Spleen (tissue), 11 donors: ENCODE measurements at regions not wholly inside any gene's neighbourhood (a gene's known extent, or its start where the extent isn't known, plus 50 kb on each side); places are given as distances from the start of the nearest gene placed in this dataset.

Experiments used
- DNase-seq: peaks from one replicate; pipeline ENCODE4 v3.0.0-alpha.2; 2020
- H3K27ac ChIP-seq, 8 donors: fragments of 200-600 bp; sonication (generic) in 7 of 8; 1 replicate in 4 of 8; 2 replicates in 4 of 8; pipeline versions ENCODE4 v1.5.0 to v1.8.0; 2016 to 2021; ENCODE audit warnings: inconsistent platforms in 4 of 8, mild to moderate bottlenecking in 4 of 8, moderate library complexity in 1 of 8
- H3K27me3 ChIP-seq, 7 donors: fragments of 200-600 bp; sonication (generic) in 6 of 7; replicated peaks in 1 of 7; 1 replicate in 4 of 7; 2 replicates in 3 of 7; pipeline versions ENCODE4 v1.5.0 to v1.8.0; 2016 to 2021; ENCODE audit warnings: inconsistent platforms in 3 of 7, mild to moderate bottlenecking in 1 of 7
- H3K36me3 ChIP-seq, 6 donors: fragments of 200-600 bp; sonication (generic) in 5 of 6; 1 replicate in 4 of 6; 2 replicates in 2 of 6; pipeline versions ENCODE4 v1.5.0 to v1.8.0; 2016 to 2021; ENCODE audit warnings: inconsistent platforms in 2 of 6
- H3K4me1 ChIP-seq, 6 donors: fragments of 200-600 bp; sonication (generic) in 5 of 6; 1 replicate in 3 of 6; 2 replicates in 3 of 6; pipeline versions ENCODE4 v1.5.0 to v1.8.0; 2016 to 2021; ENCODE audit warnings: inconsistent platforms in 3 of 6
- H3K4me3 ChIP-seq, 8 donors: fragments of 200-600 bp; sonication (generic) in 7 of 8; 1 replicate in 4 of 8; 2 replicates in 4 of 8; pipeline versions ENCODE4 v1.5.0 to v1.8.0; 2016 to 2021; ENCODE audit warnings: inconsistent platforms in 4 of 8, mild to moderate bottlenecking in 4 of 8, moderate library complexity in 2 of 8
- H3K9me3 ChIP-seq, 8 donors: fragments of 200-600 bp; sonication (generic) in 7 of 8; 1 replicate in 4 of 8; 2 replicates in 4 of 8; pipeline versions ENCODE4 v1.5.0 to v1.8.0; 2016 to 2021; ENCODE audit warnings: inconsistent platforms in 4 of 8
- CTCF ChIP-seq, 11 experiments: fragments of 200-600 bp in 7 of 11; fragments of 450-650 bp in 4 of 11; sonication (generic) in 4 of 11; IDR thresholded peaks in 8 of 11; conservative IDR thresholded peaks in 3 of 11; 1 replicate in 7 of 11; 2 replicates in 4 of 11; pipeline versions ENCODE4 v1.4.0 to v1.8.0; 2016 to 2021; ENCODE audit warnings: antibody characterized with exemption in 11 of 11, inconsistent platforms in 4 of 11, mild to moderate bottlenecking in 1 of 11
- POLR2A ChIP-seq, 3 donors: fragments of 450-650 bp; IDR thresholded peaks; one replicate each; pipeline ENCODE4 v1.5.1; 2017; ENCODE audit warnings: antibody characterized with exemption in 3 of 3, mild to moderate bottlenecking in 1 of 3
- POLR2AphosphoS5 ChIP-seq, 3 donors: sonication (generic); formaldehyde crosslinking; IDR thresholded peaks; one replicate each; pipeline ENCODE4 v1.5.1; 2017; ENCODE audit warnings: antibody characterized with exemption in 3 of 3
- WGBS, 5 donors: extraction: QIAGEN DNeasy Blood & Tissue Kit in 3 of 5; methylation state at CpG; one replicate each; pipeline versions ENCODE4 v1.1.5 to v1.1.7; 2013 to 2018; 5-methylcytosine and 5-hydroxymethylcytosine counted together
- intact Hi-C: fragments of 100-400 bp; cut with DNase I; formaldehyde crosslinking; loops from one replicate; pipeline ENCODE4 v1.15.0; 2023; ENCODE audit warnings: low total_unique reads
- donor health status: healthy with polysubstance abuse.
- donor health status: DM: no; HTN: no; CAD: no; lungs with moderate emphysema.
- donor health status: DM: no; HTN: no; CAD: no.
- donor health status: Bipolar disorder and iron deficiency.
- donor health status: healthy.
- donor health status: DM: no; HTN: no; CAD: no.
- donor health status: DM: yes; HTN: yes; CAD: no.

GRCh38 chr7:19920166-19920565 is 146.7 kb upstream of the TMEM196 start:
- WGBS, 5 donors: 67 to 78% (median 69%) methylated on average over 6 of the region's 6 CpGs
- H3K27ac ChIP-seq: no peak overlapping the region
- no peak overlapping the region for H3K4me3 ChIP-seq
- intact Hi-C loops: no loop called here
- H3K9me3 ChIP-seq: no peaks in the 10 kb centered on the region
- no peaks in the 10 kb centered on the region for H3K27me3 ChIP-seq
- H3K4me1 ChIP-seq: no peaks in the 10 kb centered on the region
- DNase-seq: no peak
- no peak for TF ChIP-seq POLR2A (IDR thresholded peaks at IDR 0.05)
- no peak for TF ChIP-seq CTCF (IDR thresholded peaks at IDR 0.05 in 8 of 11, conservative IDR thresholded peaks at IDR 0.05 in 3 of 11)
- TF ChIP-seq POLR2AphosphoS5 (IDR thresholded peaks at IDR 0.05): no peak
- no peaks in the 10 kb centered on the region for H3K36me3 ChIP-seq

DNA sequence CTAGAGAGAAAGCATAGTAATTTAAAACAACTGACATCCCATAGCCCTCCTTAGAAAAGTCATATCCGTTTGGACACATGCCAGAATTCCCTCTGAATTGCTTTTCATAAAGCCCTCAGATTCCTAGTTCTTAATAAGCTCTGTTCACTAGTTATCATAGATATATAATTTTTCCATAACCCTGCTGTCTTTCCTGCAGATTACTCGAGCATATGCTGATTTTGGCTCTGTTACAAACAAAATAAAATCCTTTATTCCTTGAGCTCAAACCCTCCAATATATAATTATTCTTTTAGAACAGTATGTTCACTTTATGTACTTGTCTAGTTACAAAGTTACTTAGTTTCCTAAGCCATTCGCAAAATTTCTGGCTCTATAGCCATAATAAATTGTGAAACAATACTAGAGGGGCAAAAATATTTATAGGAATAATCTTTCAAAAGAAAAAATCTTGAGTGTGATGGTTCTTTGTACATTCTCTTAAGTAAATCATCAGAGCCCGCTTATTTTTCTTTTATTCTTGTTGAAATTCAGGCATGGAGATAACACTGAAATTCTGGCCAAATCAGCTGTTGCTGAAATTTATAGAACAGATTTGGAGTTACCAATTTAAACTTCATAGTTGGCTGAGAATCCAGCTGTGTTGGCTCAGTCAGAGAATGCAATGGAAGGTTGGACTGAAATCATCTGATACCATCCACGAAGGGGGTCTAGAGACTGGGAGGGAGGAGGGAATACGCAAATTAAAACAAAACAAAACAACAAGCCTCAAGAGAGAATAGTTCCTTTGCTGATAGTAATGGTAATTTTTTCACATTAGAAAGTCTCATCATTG is 146.1 kb upstream of the TMEM196 start:
- TF ChIP-seq POLR2A (IDR thresholded peaks at IDR 0.05): no peak
- TF ChIP-seq POLR2AphosphoS5 (IDR thresholded peaks at IDR 0.05): no peak
- TF ChIP-seq CTCF (IDR thresholded peaks at IDR 0.05 in 8 of 11, conservative IDR thresholded peaks at IDR 0.05 in 3 of 11): no peak
- no peak for DNase-seq
- intact Hi-C loops: loop anchor here (10.0 kb wide), 1 partner anchor 55 kb away; no protein-coding TSS in a partner anchor

GRCh38 chr7:19916046-19916445 is 142.6 kb upstream of the TMEM196 start:
- no peaks in the 10 kb centered on the region for H3K9me3 ChIP-seq
- TF ChIP-seq CTCF (IDR thresholded peaks at IDR 0.05 in 8 of 11, conservative IDR thresholded peaks at IDR 0.05 in 3 of 11) (no peak), POLR2AphosphoS5 (IDR thresholded peaks at IDR 0.05) (no peak), POLR2A (IDR thresholded peaks at IDR 0.05) (no peak)
- DNase-seq: no peak
- no peak overlapping the region for H3K27ac ChIP-seq
- H3K27me3 ChIP-seq: no peaks in the 10 kb centered on the region
- no peak overlapping the region for H3K4me3 ChIP-seq
- intact Hi-C loops: loop anchor here (10.0 kb wide), 1 partner anchor 59 kb away; no protein-coding TSS in a partner anchor
- H3K36me3 ChIP-seq: no peaks in the 10 kb centered on the region
- WGBS, 5 donors: 85 to 89% (median 87%) methylated on average over 1 of the region's 1 CpG
- no peaks in the 10 kb centered on the region for H3K4me1 ChIP-seq

More for the DNA sequence above, 146.1 kb upstream of the TMEM196 start:
- H3K4me1 ChIP-seq: no peaks in the 10 kb centered on the region
- no peaks in the 10 kb centered on the region for H3K36me3 ChIP-seq
- H3K4me3 ChIP-seq: no peak overlapping the region
- H3K27ac ChIP-seq: no peak overlapping the region
- H3K27me3 ChIP-seq: no peaks in the 10 kb centered on the region
- no peaks in the 10 kb centered on the region for H3K9me3 ChIP-seq
- WGBS, 5 donors: 61 to 71% (median 67%) methylated on average over 6 of the region's 6 CpGs

GRCh38 chr7:19915596-19915995 is 142.2 kb upstream of the TMEM196 start:
- H3K27ac ChIP-seq: no peak overlapping the region
- H3K4me1 ChIP-seq: no peaks in the 10 kb centered on the region
- DNase-seq: no peak
- TF ChIP-seq CTCF (IDR thresholded peaks at IDR 0.05 in 8 of 11, conservative IDR thresholded peaks at IDR 0.05 in 3 of 11) (no peak), POLR2AphosphoS5 (IDR thresholded peaks at IDR 0.05) (no peak), POLR2A (IDR thresholded peaks at IDR 0.05) (no peak)
- H3K4me3 ChIP-seq: no peak overlapping the region
- no peaks in the 10 kb centered on the region for H3K27me3 ChIP-seq
- no peaks in the 10 kb centered on the region for H3K36me3 ChIP-seq
- no peaks in the 10 kb centered on the region for H3K9me3 ChIP-seq
- intact Hi-C loops: loop anchor here (10.0 kb wide), 1 partner anchor 59 kb away; no protein-coding TSS in a partner anchor
